Stimulated activated naive CD8-positive, alpha-beta T cell treated with anti-CD3 and anti-CD28 coated beads, Interleukin-15, Interleukin-2, amounts not matched to agents 100 U/mL and 50 U/mL, for 24 hours (primary cell): ENCODE measurements at regions not wholly inside any gene's neighbourhood (a gene's known extent, or its start where the extent isn't known, plus 50 kb on each side); places are given as distances from the start of the nearest gene placed in this dataset.

ENCODE experiments used
- ATAC-seq: fragments of 150-1000 bp; cut with Tn5 transposase; one replicate; pipeline ENCODE4 v1.10.0; 2021
- DNase-seq: peaks from one replicate; pipeline ENCODE4 v3.0.0; 2021

- ATAC-seq (no peak), DNase-seq (no peak)
Measured at GRCh38 chr11:32161293-32161692, 70.4 kb downstream of the RCN1 start.

- ATAC-seq (no peak), DNase-seq (no peak)
Measured at GRCh38 chr11:32162351-32162750, 71.5 kb downstream of the RCN1 start.

- no peak for ATAC-seq
- no peak for DNase-seq
Measured at GRCh38 chr11:32162906-32163305, 72.0 kb downstream of the RCN1 start.

- DNase-seq = no peak
- no peak for ATAC-seq
Measured at GRCh38 chr11:32163557-32163956, 72.7 kb downstream of the RCN1 start.

GRCh38 chr11:32164836-32165235, 74.0 kb downstream of the RCN1 start:
- DNase-seq (no peak), ATAC-seq (no peak)

- DNase-seq (no peak), ATAC-seq (no peak)
Measured at GRCh38 chr11:32168924-32169323, 78.0 kb downstream of the RCN1 start.

GRCh38 chr11:32171445-32171844, 80.6 kb downstream of the RCN1 start:
- no peak for ATAC-seq

GRCh38 chr11:32172041-32172847, 81.4 kb downstream of the RCN1 start:
- no peak for ATAC-seq
- DNase-seq = no peak

More at GRCh38 chr11:32171445-32171844, 80.6 kb downstream of the RCN1 start:
- DNase-seq = no peak

- DNase-seq (peak; percentile 44), ATAC-seq (no peak)
Measured at GRCh38 chr11:32172848-32173834, 82.3 kb downstream of the RCN1 start.

- no peak for ATAC-seq
- no peak for DNase-seq
Measured at GRCh38 chr11:32173977-32174376, 83.1 kb downstream of the RCN1 start.

GRCh38 chr11:32176223-32176934, 85.5 kb downstream of the RCN1 start:
- ATAC-seq (peak; percentile 54), DNase-seq (peak; percentile 79)

GRCh38 chr11:32178692-32179091, 87.8 kb downstream of the RCN1 start:
- ATAC-seq (no peak), DNase-seq (no peak)

GRCh38 chr11:32183512-32183911, 92.6 kb downstream of the RCN1 start:
- DNase-seq (no peak), ATAC-seq (no peak)

- ATAC-seq = no peak
Measured at GRCh38 chr11:32184041-32184722, 93.3 kb downstream of the RCN1 start.

GRCh38 chr11:32184723-32185376, 94.0 kb downstream of the RCN1 start:
- DNase-seq = no peak
- ATAC-seq = no peak

More at GRCh38 chr11:32184041-32184722, 93.3 kb downstream of the RCN1 start:
- DNase-seq = no peak

GRCh38 chr11:32186118-32186517, 95.2 kb downstream of the RCN1 start:
- no peak for ATAC-seq
- no peak for DNase-seq

GRCh38 chr11:32187111-32187510, 96.2 kb downstream of the RCN1 start:
- DNase-seq = no peak
- ATAC-seq = no peak

- DNase-seq = no peak
- no peak for ATAC-seq
Measured at GRCh38 chr11:32188785-32189184, 97.9 kb downstream of the RCN1 start.

- no peak for ATAC-seq
Measured at GRCh38 chr11:32196137-32196536, 105.3 kb downstream of the RCN1 start.

GRCh38 chr11:32198053-32198452, 107.2 kb downstream of the RCN1 start:
- no peak for DNase-seq
- ATAC-seq = no peak

More at GRCh38 chr11:32196137-32196536, 105.3 kb downstream of the RCN1 start:
- no peak for DNase-seq
